ENCODE measurements at regions not wholly inside any gene's neighbourhood (a gene's known extent, or its start where the extent isn't known, plus 50 kb on each side); places are given as distances from the start of the nearest gene placed in this dataset.

DNA sequence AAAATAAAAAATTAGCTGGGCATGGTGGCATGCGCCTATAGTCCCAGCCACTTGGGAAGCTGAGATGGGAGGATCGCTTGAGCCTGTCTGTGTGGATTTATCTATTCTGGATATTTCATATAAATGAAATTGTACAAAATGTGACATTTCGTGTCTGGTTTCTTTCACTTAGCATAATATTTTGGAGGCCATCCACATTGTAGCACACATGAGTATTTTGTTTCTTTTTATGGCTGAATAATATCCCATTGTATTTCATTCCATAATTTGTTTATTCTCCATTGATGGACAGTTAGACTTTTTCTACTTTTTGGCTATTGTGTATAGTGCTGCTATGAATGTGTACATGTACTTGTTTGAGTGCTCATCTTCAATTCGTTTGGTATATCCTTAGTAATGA, 52.9 kb upstream of the DYNC1LI1 start:
- no TSS peak for BruUV-seq (replicated peaks)
- POLR2A ChIA-PET, result no interaction called here

DNA sequence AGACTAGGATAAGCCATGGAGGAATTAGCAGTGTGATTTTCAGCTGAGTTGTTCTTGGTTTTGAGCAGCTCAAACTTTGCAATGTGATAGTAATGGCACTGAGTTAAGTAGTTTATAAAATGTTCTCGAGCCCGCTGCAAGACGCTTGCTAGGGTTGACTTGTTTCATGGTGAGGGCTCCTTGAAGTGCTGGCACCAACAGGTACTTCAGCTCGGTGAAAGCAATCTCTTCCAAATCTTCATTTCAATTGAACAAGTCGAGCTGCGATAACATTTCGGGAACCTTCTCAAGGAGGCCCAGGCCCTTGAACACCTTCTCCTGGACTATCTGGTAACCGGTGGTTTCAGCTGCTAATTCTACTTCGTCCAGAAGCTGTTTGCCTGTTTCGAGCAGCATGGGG, 50.8 kb upstream of the DYNC1LI1 start:
- H3K9ac ChIP-seq (replicated peaks; ENCODE audit: extremely low read depth, insufficient read depth, low read length), result no peak overlapping the region
- H3K27ac ChIP-seq (ENCODE audit: insufficient read depth, low read depth, low read length), result no peak overlapping the region
- POLR2A ChIA-PET, result interaction anchor here (0.6 kb wide), 1 partner anchor 16 kb away, joined by 3 read pairs; no protein-coding TSS in a partner anchor
- H3K4me3 ChIP-seq (replicated peaks in 1 of 3; ENCODE audit: insufficient read depth in 1 of 3, low read depth in 1 of 3, low read length in 3 of 3), result no peak overlapping the region
- CTCF ChIA-PET, result interaction anchor here (0.9 kb wide), 1 partner anchor 10 kb away, joined by 3 read pairs; no protein-coding TSS in a partner anchor
- DNase-seq (ENCODE audit: low read depth, low spot score) (no peak), FAIRE-seq (no peak)
- no peaks in the 10 kb centered on the region for H3K9me3 ChIP-seq (replicated peaks; ENCODE audit: control insufficient read depth, insufficient read depth, low read length)
- dilution Hi-C loops (cut with MboI; ENCODE audit: extremely low pct_ligation_motif_present, low sequenced_read_pairs), result no loop called here
- BruUV-seq (replicated peaks), result no TSS peak
- peaks cover 1 to 9% of the 10 kb centered on the region in 2 experiments for H3K27me3 ChIP-seq (ENCODE audit: control insufficient read depth in 2 of 2, insufficient read depth in 2 of 2, low read length in 2 of 2)
- no peaks in the 10 kb centered on the region for H3K4me1 ChIP-seq (ENCODE audit: control insufficient read depth, extremely low read depth, insufficient read depth, low read length)
- H3K4me2 ChIP-seq (ENCODE audit: insufficient read depth, low read length), result no peak overlapping the region
- intact Hi-C loops (cut with micrococcal nuclease), result no loop called here
- no peaks in the 10 kb centered on the region for H3K9me1 ChIP-seq (replicated peaks; ENCODE audit: control insufficient read depth, extremely low read depth, insufficient read depth, low read length)
- no peaks in the 10 kb centered on the region for H3K36me3 ChIP-seq (ENCODE audit: control insufficient read depth in 2 of 2, extremely low read depth in 1 of 2, insufficient read depth in 2 of 2, low read length in 2 of 2)
- no peaks in the 10 kb centered on the region for H3K79me2 ChIP-seq (ENCODE audit: control insufficient read depth, insufficient read depth, low read length)
- no peaks in the 10 kb centered on the region for H4K20me1 ChIP-seq (replicated peaks; ENCODE audit: control insufficient read depth, extremely low read depth, insufficient read depth, low read length)
- no peak overlapping the region for H2AFZ ChIP-seq (ENCODE audit: low read depth, low read length)
- TF ChIP-seq POLR2AphosphoS5 (IDR thresholded peaks at IDR 0.05; ENCODE audit: insufficient read depth, low read depth, low read length) (no peak), GATA2 (IDR thresholded peaks at IDR 0.05; ENCODE audit: insufficient read depth, insufficient read length, low read depth, low read length) (no peak), MYC (IDR thresholded peaks at IDR 0.05; ENCODE audit: low read depth, low read length) (no peak), JUN (IDR thresholded peaks at IDR 0.05; ENCODE audit: borderline replicate concordance, insufficient read depth, insufficient read length, low read depth) (no peak), POLR2A (IDR thresholded peaks at IDR 0.05; ENCODE audit: low read depth, low read length) (no peak), FOS (IDR thresholded peaks at IDR 0.05; ENCODE audit: borderline replicate concordance, insufficient read depth, low read length) (no peak), EZH2 (IDR thresholded peaks at IDR 0.05; ENCODE audit: borderline replicate concordance, low read depth, low read length, severe bottlenecking) (no peak)
- TF ChIP-seq, protein P1, sequence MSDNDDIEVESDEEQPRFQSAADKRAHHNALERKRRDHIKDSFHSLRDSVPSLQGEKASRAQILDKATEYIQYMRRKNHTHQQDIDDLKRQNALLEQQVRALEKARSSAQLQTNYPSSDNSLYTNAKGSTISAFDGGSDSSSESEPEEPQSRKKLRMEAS (IDR thresholded peaks at IDR 0.05; ENCODE audit: insufficient read depth, insufficient read length), result no peak
- TF ChIP-seq, protein P2, sequence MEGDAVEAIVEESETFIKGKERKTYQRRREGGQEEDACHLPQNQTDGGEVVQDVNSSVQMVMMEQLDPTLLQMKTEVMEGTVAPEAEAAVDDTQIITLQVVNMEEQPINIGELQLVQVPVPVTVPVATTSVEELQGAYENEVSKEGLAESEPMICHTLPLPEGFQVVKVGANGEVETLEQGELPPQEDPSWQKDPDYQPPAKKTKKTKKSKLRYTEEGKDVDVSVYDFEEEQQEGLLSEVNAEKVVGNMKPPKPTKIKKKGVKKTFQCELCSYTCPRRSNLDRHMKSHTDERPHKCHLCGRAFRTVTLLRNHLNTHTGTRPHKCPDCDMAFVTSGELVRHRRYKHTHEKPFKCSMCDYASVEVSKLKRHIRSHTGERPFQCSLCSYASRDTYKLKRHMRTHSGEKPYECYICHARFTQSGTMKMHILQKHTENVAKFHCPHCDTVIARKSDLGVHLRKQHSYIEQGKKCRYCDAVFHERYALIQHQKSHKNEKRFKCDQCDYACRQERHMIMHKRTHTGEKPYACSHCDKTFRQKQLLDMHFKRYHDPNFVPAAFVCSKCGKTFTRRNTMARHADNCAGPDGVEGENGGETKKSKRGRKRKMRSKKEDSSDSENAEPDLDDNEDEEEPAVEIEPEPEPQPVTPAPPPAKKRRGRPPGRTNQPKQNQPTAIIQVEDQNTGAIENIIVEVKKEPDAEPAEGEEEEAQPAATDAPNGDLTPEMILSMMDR (IDR thresholded peaks at IDR 0.05; ENCODE audit: extremely low read depth in 1 of 2, insufficient read depth in 1 of 2, low read depth in 1 of 2, low read length in 2 of 2), result no peak

More for the DNA sequence above, 52.9 kb upstream of the DYNC1LI1 start:
- DNase-seq (ENCODE audit: low read depth, low spot score) (no peak), FAIRE-seq (no peak)
- H3K4me3 ChIP-seq (replicated peaks in 1 of 3; ENCODE audit: insufficient read depth in 1 of 3, low read depth in 1 of 3, low read length in 3 of 3), result no peak overlapping the region
- H4K20me1 ChIP-seq (replicated peaks; ENCODE audit: control insufficient read depth, extremely low read depth, insufficient read depth, low read length), result no peaks in the 10 kb centered on the region
- no peak overlapping the region for H2AFZ ChIP-seq (ENCODE audit: low read depth, low read length)
- H3K79me2 ChIP-seq (ENCODE audit: control insufficient read depth, insufficient read depth, low read length), result no peaks in the 10 kb centered on the region
- no peak overlapping the region for H3K27ac ChIP-seq (ENCODE audit: insufficient read depth, low read depth, low read length)
- no peak overlapping the region for H3K9ac ChIP-seq (replicated peaks; ENCODE audit: extremely low read depth, insufficient read depth, low read length)
- dilution Hi-C loops (cut with MboI; ENCODE audit: extremely low pct_ligation_motif_present, low sequenced_read_pairs) (no loop called here), intact Hi-C loops (cut with micrococcal nuclease) (no loop called here)
- H3K9me3 ChIP-seq (replicated peaks; ENCODE audit: control insufficient read depth, insufficient read depth, low read length), result no peaks in the 10 kb centered on the region
- TF ChIP-seq, protein P2 (IDR thresholded peaks at IDR 0.05; ENCODE audit: extremely low read depth in 1 of 2, insufficient read depth in 1 of 2, low read depth in 1 of 2, low read length in 2 of 2), result no peak
- TF ChIP-seq JUN (IDR thresholded peaks at IDR 0.05; ENCODE audit: borderline replicate concordance, insufficient read depth, insufficient read length, low read depth), result no peak
- H3K4me2 ChIP-seq (ENCODE audit: insufficient read depth, low read length), result no peak overlapping the region
- peaks cover 1 to 9% of the 10 kb centered on the region in 2 experiments for H3K27me3 ChIP-seq (ENCODE audit: control insufficient read depth in 2 of 2, insufficient read depth in 2 of 2, low read length in 2 of 2)
- no peaks in the 10 kb centered on the region for H3K9me1 ChIP-seq (replicated peaks; ENCODE audit: control insufficient read depth, extremely low read depth, insufficient read depth, low read length)
- H3K4me1 ChIP-seq (ENCODE audit: control insufficient read depth, extremely low read depth, insufficient read depth, low read length), result no peaks in the 10 kb centered on the region
- CTCF ChIA-PET, result no interaction called here
- no peaks in the 10 kb centered on the region for H3K36me3 ChIP-seq (ENCODE audit: control insufficient read depth in 2 of 2, extremely low read depth in 1 of 2, insufficient read depth in 2 of 2, low read length in 2 of 2)
